ENCODE measurements at regions not wholly inside any gene's neighbourhood (a gene's known extent, or its start where the extent isn't known, plus 50 kb on each side); places are given as distances from the start of the nearest gene placed in this dataset.

DNA sequence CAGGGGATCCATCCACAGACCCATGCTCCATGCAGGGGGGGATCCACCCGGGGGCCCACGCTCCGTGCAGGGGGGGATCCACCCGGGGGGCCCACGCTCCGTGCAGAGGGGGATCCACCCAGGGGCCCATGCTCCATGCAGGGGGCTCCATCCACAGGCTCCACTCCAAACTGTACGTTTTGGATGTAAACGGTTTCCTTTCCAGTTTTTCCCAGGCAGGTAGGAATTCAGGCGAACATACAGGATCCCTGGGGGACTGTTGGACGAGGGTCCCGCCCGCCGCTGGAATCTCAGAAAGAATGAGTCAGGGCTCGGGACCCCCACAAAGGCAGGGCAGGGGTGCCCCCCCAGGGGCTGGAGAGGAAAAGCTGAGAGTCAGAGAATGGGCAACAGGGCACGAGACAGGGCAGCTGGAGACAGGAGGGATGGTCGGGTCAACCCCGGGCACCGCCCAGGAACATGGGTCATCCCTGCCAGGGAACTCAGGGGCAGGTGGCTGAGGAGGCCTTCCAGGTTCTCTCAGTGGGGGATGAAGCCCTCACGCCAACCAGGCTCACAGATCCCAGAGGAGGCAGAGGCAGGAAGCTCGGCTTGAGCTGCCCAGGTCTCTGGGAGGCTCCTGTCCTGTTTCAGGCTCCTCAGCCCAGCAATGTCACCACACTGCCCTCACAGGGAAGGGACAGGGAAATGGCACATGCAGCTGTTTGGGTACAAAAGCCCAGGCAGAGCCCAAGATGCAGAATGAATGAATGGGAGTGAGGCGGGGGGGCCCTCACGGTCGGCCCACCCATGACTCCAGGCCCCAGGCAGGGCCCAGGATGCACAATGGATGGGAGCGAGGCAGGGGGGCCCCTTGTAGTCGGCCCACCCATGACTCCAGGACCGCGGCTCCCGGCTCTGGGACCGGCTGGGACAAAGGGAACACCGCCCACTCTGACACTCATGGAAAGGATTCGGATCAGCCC lies 200.2 kb downstream of the BRD1 start:
- TF ChIP-seq, protein P1, sequence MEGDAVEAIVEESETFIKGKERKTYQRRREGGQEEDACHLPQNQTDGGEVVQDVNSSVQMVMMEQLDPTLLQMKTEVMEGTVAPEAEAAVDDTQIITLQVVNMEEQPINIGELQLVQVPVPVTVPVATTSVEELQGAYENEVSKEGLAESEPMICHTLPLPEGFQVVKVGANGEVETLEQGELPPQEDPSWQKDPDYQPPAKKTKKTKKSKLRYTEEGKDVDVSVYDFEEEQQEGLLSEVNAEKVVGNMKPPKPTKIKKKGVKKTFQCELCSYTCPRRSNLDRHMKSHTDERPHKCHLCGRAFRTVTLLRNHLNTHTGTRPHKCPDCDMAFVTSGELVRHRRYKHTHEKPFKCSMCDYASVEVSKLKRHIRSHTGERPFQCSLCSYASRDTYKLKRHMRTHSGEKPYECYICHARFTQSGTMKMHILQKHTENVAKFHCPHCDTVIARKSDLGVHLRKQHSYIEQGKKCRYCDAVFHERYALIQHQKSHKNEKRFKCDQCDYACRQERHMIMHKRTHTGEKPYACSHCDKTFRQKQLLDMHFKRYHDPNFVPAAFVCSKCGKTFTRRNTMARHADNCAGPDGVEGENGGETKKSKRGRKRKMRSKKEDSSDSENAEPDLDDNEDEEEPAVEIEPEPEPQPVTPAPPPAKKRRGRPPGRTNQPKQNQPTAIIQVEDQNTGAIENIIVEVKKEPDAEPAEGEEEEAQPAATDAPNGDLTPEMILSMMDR (IDR thresholded peaks at IDR 0.05), result no peak; the same call in 1 of the 2 replicates
- TF ChIP-seq REST (IDR thresholded peaks at IDR 0.05; ENCODE audit: insufficient read depth in 1 of 2, low read depth in 2 of 2, low read length in 1 of 2) (no peak), TCF7L2 (IDR thresholded peaks at IDR 0.05; ENCODE audit: low read depth, low read length) (no peak)

All from Panc1 (cell line).